DMS 273 (cell line): ENCODE measurements at regions not wholly inside any gene's neighbourhood (a gene's known extent, or its start where the extent isn't known, plus 50 kb on each side); places are given as distances from the start of the nearest gene placed in this dataset.
"Not testable (repeated sequence)": the region's sequence is repeated elsewhere in the genome, so short reads cannot be mapped to it uniquely, and the experiment has no call there.

Source experiments
- DNase-seq: peaks from one replicate; lab custom pipeline; 2025; ENCODE audit not compliant: unreplicated experiment; lab: John Stamatoyannopoulos, UW

DNA sequence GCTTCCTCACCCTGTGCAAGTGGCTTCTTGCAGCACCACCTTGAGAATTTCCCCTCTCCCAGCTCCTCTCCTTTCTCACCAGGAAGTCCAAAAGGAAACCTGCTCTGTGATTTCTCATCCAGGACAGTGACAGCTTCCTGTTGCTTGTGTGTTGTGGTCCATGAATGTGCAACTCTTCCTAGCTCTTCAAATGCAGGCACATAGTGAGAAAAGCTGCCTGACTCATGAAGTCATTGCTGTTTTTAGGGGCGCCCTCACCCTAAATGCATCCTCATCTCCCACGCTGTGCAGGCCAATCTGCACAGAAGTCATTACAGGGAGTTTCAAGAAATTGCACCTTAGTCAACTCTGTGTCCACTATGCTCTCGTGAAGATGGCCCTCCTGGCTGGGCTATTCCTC, 112.9 kb upstream of the IGLL5 start:
- not testable (repeated sequence) for DNase-seq

DNA sequence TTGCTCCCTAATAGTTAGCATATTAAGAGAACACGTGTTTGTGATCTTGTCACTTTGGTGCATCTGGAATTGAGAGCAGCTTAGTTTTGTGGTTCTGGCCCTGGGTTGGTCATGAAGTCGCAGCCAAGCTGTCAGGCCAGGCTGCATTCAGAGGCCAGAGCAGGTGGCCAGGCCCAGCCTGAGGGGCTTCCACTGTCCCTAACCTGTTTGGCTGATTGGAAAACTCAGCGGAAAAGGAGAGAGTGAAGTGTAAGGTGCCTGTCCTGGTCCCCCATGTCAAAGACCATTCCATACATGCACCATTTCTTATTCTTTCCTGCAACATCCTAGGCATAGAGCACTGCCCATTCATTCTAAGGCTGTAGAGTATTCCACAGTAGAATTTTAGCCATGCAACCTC, 111.5 kb upstream of the IGLL5 start:
- DNase-seq: no peak

DNA sequence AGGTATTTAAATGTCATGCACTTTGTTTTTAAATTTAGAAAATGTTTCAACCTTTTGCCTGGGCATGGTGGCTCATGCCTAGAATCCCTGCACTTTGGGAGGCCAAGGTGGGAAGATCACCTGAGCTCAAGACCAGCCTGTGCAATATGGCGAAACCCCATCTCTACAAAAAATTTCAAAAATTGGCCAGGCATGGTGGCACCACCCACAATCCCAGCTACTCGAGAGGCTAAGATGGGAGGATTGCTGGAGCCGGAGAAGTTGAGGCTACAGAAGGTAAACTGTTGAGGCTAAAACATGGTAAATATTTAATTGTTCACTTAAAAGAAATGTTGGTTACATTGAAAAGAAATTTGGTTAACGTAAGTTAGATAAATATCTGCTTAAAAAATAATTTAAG, 108.4 kb upstream of the IGLL5 start:
- DNase-seq: no peak

GRCh38 chr22:22783575-22783974, 104.0 kb upstream of the IGLL5 start:
- no peak for DNase-seq

GRCh38 chr22:22784249-22785039, 103.2 kb upstream of the IGLL5 start:
- DNase-seq: no peak

- DNase-seq: no peak
These were observed 102.1 kb upstream of the IGLL5 start for GRCh38 chr22:22785316-22786065.

DNA sequence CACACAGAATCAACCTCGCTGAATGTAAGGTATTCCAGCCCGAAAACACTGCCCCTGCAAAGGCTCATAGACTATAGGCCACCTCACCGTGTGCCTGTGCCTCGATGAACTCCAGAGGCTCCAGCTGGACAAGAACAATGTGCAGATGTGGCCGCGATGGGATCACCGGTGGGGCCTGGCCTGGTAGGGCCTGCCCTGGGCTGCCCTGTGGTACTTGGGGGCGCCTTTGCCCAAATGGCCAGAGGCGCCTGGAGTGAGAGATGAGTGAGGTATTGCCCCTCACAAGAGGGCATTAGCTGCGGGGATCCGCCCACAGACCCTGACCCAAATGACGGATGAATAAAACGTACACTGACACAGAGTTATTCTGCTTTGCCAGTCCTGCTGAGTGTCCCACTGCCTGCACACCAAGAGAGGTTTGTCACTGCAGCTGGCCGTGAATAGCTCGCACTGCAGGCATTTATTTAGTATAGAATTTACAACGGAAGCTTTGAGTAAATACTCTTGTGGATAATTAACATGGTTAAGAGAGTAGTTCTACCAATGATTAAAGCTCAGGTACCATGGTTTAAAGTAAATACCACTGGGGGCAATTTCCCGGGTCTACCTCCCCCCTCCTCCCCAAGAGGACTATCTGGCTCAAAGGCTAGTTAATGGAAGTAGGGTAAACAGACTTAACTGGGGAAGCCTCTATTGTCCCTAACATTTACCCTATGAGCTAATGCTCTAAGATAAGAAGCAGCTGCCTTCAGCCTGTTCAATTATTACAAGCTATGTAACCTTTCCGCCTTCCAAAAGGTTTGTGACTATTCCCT, 101.1 kb upstream of the IGLL5 start:
- no peak for DNase-seq

GRCh38 chr22:22787151-22787550, 100.5 kb upstream of the IGLL5 start:
- no peak for DNase-seq

DNA sequence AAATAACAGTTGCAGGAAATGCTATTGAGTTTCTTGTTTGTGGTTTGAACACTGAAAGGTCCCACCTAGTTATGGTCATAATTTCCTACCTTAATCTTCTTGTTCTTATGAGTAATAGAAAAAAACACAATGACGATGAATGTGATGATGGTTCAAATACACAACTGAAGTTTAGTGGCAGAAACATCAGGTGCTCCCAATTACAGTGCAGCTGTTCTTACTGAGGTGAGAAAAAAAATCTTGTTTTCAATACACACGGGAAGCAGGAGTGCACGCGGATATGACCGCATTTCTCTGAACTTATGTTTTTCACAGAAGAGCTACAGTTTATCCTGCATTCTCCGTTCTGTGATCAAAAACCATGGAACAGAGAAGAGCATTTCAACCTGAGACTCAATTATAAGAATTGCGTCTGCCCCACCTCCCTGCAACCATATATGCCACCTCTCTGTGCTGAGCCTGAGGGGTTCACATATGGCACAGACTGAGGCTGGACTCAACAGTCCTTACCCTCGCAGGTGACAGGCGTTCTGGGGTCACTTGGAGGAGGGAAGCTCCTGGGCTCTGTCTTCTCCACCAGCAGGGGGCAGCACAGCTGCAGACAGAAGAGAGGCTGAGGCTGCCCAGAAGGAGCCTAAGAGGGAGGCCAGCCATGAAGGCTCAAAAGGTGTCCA, 99.7 kb upstream of the IGLL5 start:
- DNase-seq: peak; percentile 72

- no peak for DNase-seq
These were observed 99.1 kb upstream of the IGLL5 start for GRCh38 chr22:22788460-22789037.

DNA sequence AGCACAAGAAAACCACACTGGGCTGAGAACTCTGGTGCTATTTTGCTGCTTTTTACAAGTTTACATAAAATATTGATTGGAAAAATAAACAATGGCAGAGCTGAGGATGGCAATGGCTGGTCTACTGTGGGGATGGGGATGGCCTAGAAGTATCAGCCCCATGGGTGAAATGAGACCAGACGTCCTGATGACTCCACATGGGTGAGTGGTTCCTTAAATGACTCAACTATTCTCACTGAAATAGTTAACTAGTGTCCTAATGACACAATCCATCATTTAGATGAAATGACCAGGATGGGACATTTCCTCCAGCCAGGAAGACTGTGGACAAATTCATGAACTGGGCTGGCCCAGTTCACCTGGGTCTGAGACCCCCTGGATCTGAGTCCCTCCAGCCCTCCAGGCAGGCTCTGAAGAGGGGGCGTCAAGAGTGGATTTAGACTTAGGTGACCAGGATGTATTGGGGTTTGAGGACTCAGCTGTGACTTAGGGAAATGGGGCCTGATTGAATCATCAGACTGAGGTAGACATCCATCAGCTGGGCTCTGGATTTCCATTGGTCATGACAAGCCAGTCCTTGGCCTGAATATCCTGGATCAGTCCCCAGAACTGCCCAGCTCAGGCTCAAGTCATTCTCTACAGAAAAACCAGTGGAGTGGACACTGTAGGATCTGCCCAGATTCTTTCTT, 98.2 kb upstream of the IGLL5 start:
- DNase-seq: no peak

GRCh38 chr22:22789922-22790845, 97.4 kb upstream of the IGLL5 start:
- no peak for DNase-seq

- DNase-seq: no peak
These were observed 96.0 kb upstream of the IGLL5 start for GRCh38 chr22:22791438-22792181.

DNA sequence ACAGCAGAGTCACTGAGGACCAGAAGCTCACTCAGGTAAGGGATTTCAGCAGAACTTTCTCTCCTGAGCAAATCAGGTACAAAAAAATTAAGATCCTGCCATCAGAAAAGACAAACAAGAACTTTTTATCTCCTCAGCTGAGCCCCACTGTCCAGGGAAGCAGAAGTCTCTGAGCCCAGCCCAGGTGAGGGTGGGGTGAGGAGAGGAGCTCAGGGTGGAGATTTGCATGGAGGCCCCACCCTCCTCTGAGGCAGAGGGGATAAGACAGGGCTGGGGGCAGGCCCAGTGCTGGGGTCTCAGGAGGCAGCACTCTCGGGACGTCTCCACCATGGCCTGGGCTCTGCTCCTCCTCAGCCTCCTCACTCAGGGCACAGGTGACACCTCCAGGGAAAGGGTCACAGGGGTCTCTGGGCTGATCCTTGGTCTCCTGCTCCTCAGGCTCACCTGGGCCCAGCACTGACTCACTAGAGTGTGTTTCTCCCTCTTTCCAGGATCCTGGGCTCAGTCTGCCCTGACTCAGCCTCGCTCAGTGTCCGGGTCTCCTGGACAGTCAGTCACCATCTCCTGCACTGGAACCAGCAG, 95.3 kb upstream of the IGLL5 start:
- DNase-seq: not testable (repeated sequence)

DNA sequence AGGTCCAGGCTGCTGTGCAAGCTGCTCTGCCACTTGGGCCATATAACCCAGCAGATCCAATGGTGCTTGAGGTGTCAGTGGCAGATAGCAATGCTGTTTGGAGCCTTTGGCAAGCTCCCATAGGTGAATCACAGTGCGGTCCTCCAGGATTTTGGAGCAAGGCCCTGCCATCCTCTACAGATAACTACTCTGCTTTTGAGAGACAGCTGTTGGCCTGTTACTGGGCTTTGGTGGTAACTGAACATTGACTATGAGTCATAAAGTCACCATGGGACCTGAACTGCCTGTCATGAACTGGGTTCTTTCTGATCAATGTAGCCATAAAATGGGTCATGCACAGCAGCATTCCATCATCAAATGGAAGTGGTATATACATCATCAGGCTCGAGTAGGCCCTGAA, 92.0 kb upstream of the IGLL5 start:
- DNase-seq: not testable (repeated sequence)

- no peak for DNase-seq
These were observed 90.9 kb upstream of the IGLL5 start for GRCh38 chr22:22796724-22797123.

- DNase-seq: no peak
These were observed 89.4 kb upstream of the IGLL5 start for GRCh38 chr22:22798232-22798616.

DNA sequence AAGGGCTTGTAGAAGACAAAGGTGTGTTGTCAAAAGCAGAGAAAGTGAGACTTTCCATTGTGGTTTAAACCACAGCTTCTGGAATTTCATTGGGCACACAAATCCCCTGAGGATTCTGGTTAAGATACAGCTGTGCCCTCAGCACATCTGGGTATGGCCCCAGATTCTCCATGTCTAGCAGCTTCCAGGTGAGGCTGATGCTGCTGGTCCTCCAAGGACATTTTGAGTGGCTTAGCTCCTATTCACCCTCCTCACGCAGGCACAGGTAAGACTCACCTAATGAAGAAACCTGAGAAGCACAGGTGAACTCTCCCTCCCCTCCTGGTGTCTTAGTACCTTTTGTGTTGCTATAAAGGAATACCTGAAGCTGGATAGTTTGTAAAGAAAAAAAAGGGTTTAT, 88.9 kb upstream of the IGLL5 start:
- no peak for DNase-seq
